ENCODE measurements at regions not wholly inside any gene's neighbourhood (a gene's known extent, or its start where the extent isn't known, plus 50 kb on each side); places are given as distances from the start of the nearest gene placed in this dataset.

DNA sequence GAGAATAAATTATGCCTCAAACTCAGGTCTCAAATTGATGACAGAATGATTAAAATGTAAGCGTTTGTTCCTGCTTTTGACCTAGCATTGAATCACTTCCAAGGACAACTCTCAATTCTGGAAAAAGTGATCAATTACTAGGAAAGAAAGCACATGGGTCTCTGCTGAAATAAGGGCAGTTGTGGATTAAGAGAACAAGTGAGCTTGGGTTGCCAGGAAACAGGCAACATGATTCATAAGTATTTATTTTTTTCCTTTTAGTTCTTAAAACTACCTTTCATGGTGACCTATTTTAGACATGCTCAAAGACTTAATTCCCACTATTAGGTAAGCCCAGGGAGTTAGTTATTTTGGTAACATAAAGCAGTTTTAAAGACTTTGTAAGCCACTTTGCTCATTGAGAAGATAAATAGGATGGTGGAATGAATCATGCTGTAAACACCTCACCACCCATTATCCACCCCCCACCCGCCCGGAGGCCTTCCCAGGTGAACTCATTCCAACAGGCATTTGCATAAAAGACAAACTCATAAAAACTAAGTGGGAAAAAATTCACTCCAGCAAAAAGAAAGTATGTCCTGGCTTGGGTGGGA is 728.3 kb downstream of the SORCS1 start:
- Histone ChIP-seq H3K4me3 (no peak overlapping the region), H3K27ac (no peak overlapping the region), H3K36me3 (no peaks in the 10 kb centered on the region), H3K9me3 (no peaks in the 10 kb centered on the region), H3K27me3 (replicated peaks; ENCODE audit: insufficient read depth) (no peaks in the 10 kb centered on the region), H3K4me1 (replicated peaks) (no peaks in the 10 kb centered on the region)
- DNase-seq (ENCODE audit: low spot score) = no peak
- no peak for TF ChIP-seq POLR2A (IDR thresholded peaks at IDR 0.05)
- no peak for TF ChIP-seq POLR2AphosphoS5 (IDR thresholded peaks at IDR 0.05)
- TF ChIP-seq, protein P1, sequence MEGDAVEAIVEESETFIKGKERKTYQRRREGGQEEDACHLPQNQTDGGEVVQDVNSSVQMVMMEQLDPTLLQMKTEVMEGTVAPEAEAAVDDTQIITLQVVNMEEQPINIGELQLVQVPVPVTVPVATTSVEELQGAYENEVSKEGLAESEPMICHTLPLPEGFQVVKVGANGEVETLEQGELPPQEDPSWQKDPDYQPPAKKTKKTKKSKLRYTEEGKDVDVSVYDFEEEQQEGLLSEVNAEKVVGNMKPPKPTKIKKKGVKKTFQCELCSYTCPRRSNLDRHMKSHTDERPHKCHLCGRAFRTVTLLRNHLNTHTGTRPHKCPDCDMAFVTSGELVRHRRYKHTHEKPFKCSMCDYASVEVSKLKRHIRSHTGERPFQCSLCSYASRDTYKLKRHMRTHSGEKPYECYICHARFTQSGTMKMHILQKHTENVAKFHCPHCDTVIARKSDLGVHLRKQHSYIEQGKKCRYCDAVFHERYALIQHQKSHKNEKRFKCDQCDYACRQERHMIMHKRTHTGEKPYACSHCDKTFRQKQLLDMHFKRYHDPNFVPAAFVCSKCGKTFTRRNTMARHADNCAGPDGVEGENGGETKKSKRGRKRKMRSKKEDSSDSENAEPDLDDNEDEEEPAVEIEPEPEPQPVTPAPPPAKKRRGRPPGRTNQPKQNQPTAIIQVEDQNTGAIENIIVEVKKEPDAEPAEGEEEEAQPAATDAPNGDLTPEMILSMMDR (IDR thresholded peaks at IDR 0.05) = no peak
- intact Hi-C loops (cut with DNase I) = no loop called here
- 56% methylated on average over 3 of the region's 3 CpGs for WGBS

DNA sequence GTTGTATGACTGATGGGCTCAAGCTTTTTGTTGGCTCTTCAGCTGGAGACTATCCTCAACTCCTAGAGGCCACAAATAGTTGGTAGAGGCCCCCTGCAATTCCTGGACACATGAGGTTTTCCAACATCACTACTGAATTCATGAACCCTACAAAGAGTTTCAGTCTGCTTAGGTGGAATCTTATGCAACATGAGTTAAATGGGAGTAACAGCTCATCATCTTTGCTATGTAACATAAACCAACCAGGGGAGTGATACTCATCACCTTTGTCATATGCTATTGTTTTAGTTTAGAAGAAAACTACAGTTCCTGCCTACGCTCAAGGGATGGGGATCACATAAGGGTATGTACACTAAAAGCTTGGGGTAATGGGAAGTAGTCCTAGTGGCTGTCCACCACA is 729.4 kb downstream of the SORCS1 start:
- TF ChIP-seq, protein P1 (IDR thresholded peaks at IDR 0.05) = no peak
- TF ChIP-seq POLR2A (IDR thresholded peaks at IDR 0.05) (no peak), POLR2AphosphoS5 (IDR thresholded peaks at IDR 0.05) (no peak)
- WGBS = 86% methylated on average over 1 of the region's 1 CpG
- Histone ChIP-seq H3K9me3 (no peaks in the 10 kb centered on the region), H3K4me1 (replicated peaks) (no peaks in the 10 kb centered on the region), H3K4me3 (no peak overlapping the region), H3K36me3 (no peaks in the 10 kb centered on the region), H3K27ac (no peak overlapping the region), H3K27me3 (replicated peaks; ENCODE audit: insufficient read depth) (no peaks in the 10 kb centered on the region)
- intact Hi-C loops (cut with DNase I) = no loop called here
- DNase-seq (ENCODE audit: low spot score) = no peak

DNA sequence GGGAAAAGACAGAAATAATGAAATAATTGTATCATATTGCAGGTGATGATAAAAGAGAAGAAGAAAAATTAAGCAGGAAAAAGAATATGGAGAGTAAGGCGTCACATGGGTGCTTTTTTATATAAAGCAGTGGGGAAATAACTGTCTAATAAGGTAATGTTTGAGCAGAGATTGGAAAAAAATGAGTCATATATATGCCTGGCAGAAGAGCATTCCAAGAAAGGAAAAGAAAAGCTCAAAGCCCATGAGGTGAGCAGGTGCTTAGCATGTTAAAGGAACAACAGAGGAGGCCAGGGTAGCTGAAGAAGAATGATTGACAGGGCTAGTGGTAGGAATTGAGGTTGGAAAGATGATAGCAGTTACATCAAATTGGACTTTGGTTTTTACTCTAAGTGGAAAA is 739.5 kb downstream of the SORCS1 start:
- Histone ChIP-seq H3K9me3 (no peaks in the 10 kb centered on the region), H3K36me3 (no peaks in the 10 kb centered on the region), H3K27me3 (replicated peaks; ENCODE audit: insufficient read depth) (no peaks in the 10 kb centered on the region), H3K4me1 (replicated peaks) (no peaks in the 10 kb centered on the region), H3K27ac (no peak overlapping the region), H3K4me3 (no peak overlapping the region)
- intact Hi-C loops (cut with DNase I) = no loop called here
- no peak for DNase-seq (ENCODE audit: low spot score)
- TF ChIP-seq POLR2AphosphoS5 (IDR thresholded peaks at IDR 0.05) = no peak
- TF ChIP-seq, protein P1 (IDR thresholded peaks at IDR 0.05) = no peak
- TF ChIP-seq POLR2A (IDR thresholded peaks at IDR 0.05) = no peak
- 84% methylated on average over 1 of the region's 1 CpG for WGBS

DNA sequence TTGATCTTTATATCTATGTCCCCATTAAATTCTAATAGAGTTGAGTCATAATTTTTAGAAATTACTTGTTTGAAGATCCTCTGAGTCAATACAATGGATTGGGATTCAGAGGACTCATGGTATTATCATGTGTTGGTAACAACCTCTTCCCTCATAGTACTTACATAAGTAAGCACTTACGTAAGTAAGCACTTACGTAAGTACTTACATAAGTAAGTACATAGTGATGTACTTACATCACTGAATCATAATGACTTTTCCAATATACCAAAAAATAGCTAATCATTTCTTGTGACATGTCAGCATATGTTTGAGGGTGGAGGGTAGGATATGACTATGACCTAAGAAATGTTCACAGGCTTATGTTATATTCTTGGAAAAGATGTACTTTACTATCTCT is 740.5 kb downstream of the SORCS1 start:
- intact Hi-C loops (cut with DNase I) = no loop called here
- WGBS = 82% methylated on average over 2 of the region's 2 CpGs
- H3K27ac ChIP-seq = no peak overlapping the region
- TF ChIP-seq POLR2AphosphoS5 (IDR thresholded peaks at IDR 0.05) (no peak), POLR2A (IDR thresholded peaks at IDR 0.05) (no peak)
- TF ChIP-seq, protein P1 (IDR thresholded peaks at IDR 0.05) = no peak
- no peaks in the 10 kb centered on the region for H3K27me3 ChIP-seq (replicated peaks; ENCODE audit: insufficient read depth)
- H3K36me3 ChIP-seq = no peaks in the 10 kb centered on the region
- DNase-seq (ENCODE audit: low spot score) = no peak
- H3K9me3 ChIP-seq = no peaks in the 10 kb centered on the region
- H3K4me3 ChIP-seq = no peak overlapping the region
- H3K4me1 ChIP-seq (replicated peaks) = no peaks in the 10 kb centered on the region

DNA sequence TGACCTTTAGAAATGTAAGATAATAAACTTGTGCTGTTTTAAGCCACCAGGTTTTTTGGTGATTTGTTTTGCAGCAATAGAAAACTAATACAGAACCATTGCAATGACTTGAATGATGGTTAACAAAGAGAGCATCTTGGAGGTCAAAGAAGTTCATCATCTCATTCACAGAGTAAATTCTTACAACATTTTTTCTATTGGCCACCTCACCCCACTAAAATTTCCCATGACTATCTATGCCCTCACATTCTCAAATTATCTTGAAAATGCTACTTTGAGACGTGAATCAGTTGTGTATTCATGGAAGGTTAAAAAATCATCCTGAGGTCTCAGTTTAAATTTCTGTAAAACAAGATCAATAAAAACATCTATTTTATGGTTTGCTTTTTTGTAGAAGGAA is 754.2 kb downstream of the SORCS1 start:
- Histone ChIP-seq H3K4me3 (no peak overlapping the region), H3K27me3 (replicated peaks; ENCODE audit: insufficient read depth) (no peaks in the 10 kb centered on the region), H3K27ac (no peak overlapping the region), H3K36me3 (no peaks in the 10 kb centered on the region), H3K9me3 (no peaks in the 10 kb centered on the region), H3K4me1 (replicated peaks) (no peaks in the 10 kb centered on the region)
- WGBS = 45% methylated on average over 1 of the region's 1 CpG
- no peak for TF ChIP-seq POLR2A (IDR thresholded peaks at IDR 0.05)
- no peak for TF ChIP-seq POLR2AphosphoS5 (IDR thresholded peaks at IDR 0.05)
- TF ChIP-seq, protein P1 (IDR thresholded peaks at IDR 0.05) = no peak
- DNase-seq (ENCODE audit: low spot score) = no peak
- intact Hi-C loops (cut with DNase I) = no loop called here
